ENCODE measurements at regions not wholly inside any gene's neighbourhood (a gene's known extent, or its start where the extent isn't known, plus 50 kb on each side); places are given as distances from the start of the nearest gene placed in this dataset.
A peak's percentile ranks its signal among the peaks of the same experiment; 100 is the strongest.

GRCh38 chr2:65545837-65546805, 113.7 kb upstream of the SPRED2 start:
- H2AK9ac ChIP-seq (replicated peaks; ENCODE audit: low read depth, low read length, poor library complexity): no peak overlapping the region
- no peak overlapping the region for H3K56ac ChIP-seq (ENCODE audit: extremely low read depth, insufficient read depth, low read length)
- peak; percentile 69 for ATAC-seq (ENCODE audit: low read depth)
- H4K8ac ChIP-seq (ENCODE audit: low read depth in 2 of 2, low read length in 2 of 2): no peak overlapping the region
- peak overlapping the region; percentile 34; the same call in 1 of the 2 replicates for H3K14ac ChIP-seq (replicated peaks; ENCODE audit: low read depth, low read length)
- no peak overlapping the region for H2BK120ac ChIP-seq (ENCODE audit: low read depth, low read length)
- in situ Hi-C loops (cut with MboI; ENCODE audit: low sequenced_read_pairs): loop anchor here (5.0 kb wide), 1 partner anchor 279 kb away; no protein-coding TSS in a partner anchor
- no peak overlapping the region for H4K5ac ChIP-seq (ENCODE audit: low read depth, low read length)
- H3K27me3 ChIP-seq (ENCODE audit: control insufficient read depth, insufficient read depth, low read length): no peaks in the 10 kb centered on the region
- no peak overlapping the region for H3K18ac ChIP-seq (ENCODE audit: low read depth, low read length)
- ChIA-PET CTCF (interaction anchor here (1.1 kb wide), 1 partner anchor 8 kb away, joined by 5 read pairs; no protein-coding TSS in a partner anchor), POLR2A (ENCODE audit: unreplicated experiment) (no interaction called here)
- BruUV-seq (replicated peaks): no TSS peak
- H2BK20ac ChIP-seq (ENCODE audit: low read depth, low read length): no peak overlapping the region
- no peak overlapping the region for H2BK5ac ChIP-seq (ENCODE audit: low read depth, low read length, poor library complexity, severe bottlenecking)
- no peaks in the 10 kb centered on the region for H3K36me3 ChIP-seq (ENCODE audit: control insufficient read depth, insufficient read depth, low read length)
- H3K4me2 ChIP-seq (ENCODE audit: low read depth, low read length): no peak overlapping the region; the same call in 1 of the 2 replicates
- no peak overlapping the region for H3K9ac ChIP-seq (ENCODE audit: low read depth, low read length)
- H3K79me1 ChIP-seq (ENCODE audit: low read depth in 1 of 2, low read length in 2 of 2): no peaks in the 10 kb centered on the region
- H4K91ac ChIP-seq (ENCODE audit: insufficient read depth, low read depth, low read length): no peak overlapping the region
- no peaks in the 10 kb centered on the region for H3K9me3 ChIP-seq (ENCODE audit: control insufficient read depth, insufficient read depth, low read length)
- intact Hi-C loops (cut with micrococcal nuclease): no loop called here
- peak; percentile 10 for DNase-seq
- 0 out of 2 replicates have a peak, but pooled peaks cover 6% of the 10 kb centered on the region for H3K9me1 ChIP-seq (ENCODE audit: insufficient read depth, low read length)
- H3K23ac ChIP-seq (ENCODE audit: low read depth, low read length): no peak overlapping the region
- TF ChIP-seq POLR2A (IDR thresholded peaks at IDR 0.05; ENCODE audit: low read depth, low read length) (no peak), MAZ (IDR thresholded peaks at IDR 0.05; ENCODE audit: borderline replicate concordance, low read depth, low read length) (no peak), NFE2L2 (IDR thresholded peaks at IDR 0.05; ENCODE audit: low read depth, low read length) (no peak), SMC3 (IDR thresholded peaks at IDR 0.05; ENCODE audit: low read depth, low read length) (no peak)
- peak overlapping the region; percentile 8; the same call in 1 of the 2 replicates for H3K4ac ChIP-seq (ENCODE audit: low read depth, low read length)
- H2AK5ac ChIP-seq (ENCODE audit: low read depth, low read length): 0 out of 2 replicates have a peak overlapping the region, but pooled peaks have one; percentile 24
- H2AFZ ChIP-seq (replicated peaks; ENCODE audit: low read length, poor library complexity): no peak overlapping the region
- H3K4me3 ChIP-seq (ENCODE audit: insufficient read depth, low read depth, low read length): no peak overlapping the region
- H3K4me1 ChIP-seq (ENCODE audit: control insufficient read depth, insufficient read depth, low read length): peaks cover 5% of the 10 kb centered on the region
- H4K20me1 ChIP-seq (ENCODE audit: insufficient read depth, low read length): no peaks in the 10 kb centered on the region
- no CpG with 5 or more reads among the region's 4 CpGs for WGBS, 2 experiments (ENCODE audit: extremely low coverage in 2 of 2, insufficient read length in 1 of 2)
- dilution Hi-C loops (cut with HindIII; ENCODE audit: low sequenced_read_pairs, unreplicated experiment): no loop called here
- H2BK15ac ChIP-seq (ENCODE audit: low read depth, low read length): no peak overlapping the region
- no peak overlapping the region for H3K27ac ChIP-seq (ENCODE audit: insufficient read depth, low read length)

Measured in IMR-90 (cell line).